BJ (cell line): ENCODE measurements at regions not wholly inside any gene's neighbourhood (a gene's known extent, or its start where the extent isn't known, plus 50 kb on each side); places are given as distances from the start of the nearest gene placed in this dataset.
"Not testable (repeated sequence)": the region's sequence is repeated elsewhere in the genome, so short reads cannot be mapped to it uniquely, and the experiment has no call there.

Experiments used
- CTCF ChIA-PET: fragments of 350-600 bp; formaldehyde crosslinking; extraction: SDS; loops from one replicate; lab custom pipeline; 2021; ENCODE audit warnings: antibody characterized with exemption, inconsistent platforms; lab: Yijun Ruan, JAX
- POLR2A ChIA-PET: fragments of 300-600 bp; sonication (Branson Sonifier 250); formaldehyde crosslinking; extraction: SDS; loops from one replicate; lab custom pipeline; 2021; ENCODE audit warnings: antibody characterized with exemption; lab: Charles Lee
- DNase-seq: peaks from one replicate; pipeline ENCODE4 v3.0.0-alpha.2; 2011; ENCODE audit warnings: low read depth
- H3K27me3 ChIP-seq: 2 replicates; pipeline ENCODE4 v1.6.0; 2011; ENCODE audit warnings: low read length; ENCODE audit not compliant: control insufficient read depth, insufficient read depth
- H3K36me3 ChIP-seq: 2 replicates; pipeline ENCODE4 v1.5.1; 2011; ENCODE audit warnings: low read length; ENCODE audit not compliant: control insufficient read depth, insufficient read depth
- H3K4me3 ChIP-seq: 2 replicates; pipeline ENCODE4 v1.5.1; 2011; ENCODE audit warnings: low read depth, mild to moderate bottlenecking, control low read depth, low read length
- CTCF ChIP-seq: IDR thresholded peaks from 2 replicates; pipeline ENCODE4 v1.5.1; 2011; ENCODE audit warnings: low read depth, mild to moderate bottlenecking, control low read depth, inconsistent platforms, low read length, moderate library complexity; ENCODE audit not compliant: insufficient read depth

- no peaks in the 10 kb centered on the region for H3K27me3 ChIP-seq
- TF ChIP-seq CTCF, result no peak
- no peaks in the 10 kb centered on the region for H3K36me3 ChIP-seq
- DNase-seq, result no peak
- ChIA-PET POLR2A (no interaction called here), CTCF (no interaction called here)
- no peak overlapping the region for H3K4me3 ChIP-seq
Measured at GRCh38 chr18:29730073-29730472, 1312.5 kb downstream of the DSC3 start.

GRCh38 chr18:29726646-29727045 is 1315.9 kb downstream of the DSC3 start:
- Histone ChIP-seq H3K4me3 (no peak overlapping the region), H3K36me3 (no peaks in the 10 kb centered on the region), H3K27me3 (no peaks in the 10 kb centered on the region)
- TF ChIP-seq CTCF, result no peak
- CTCF ChIA-PET, result no interaction called here
- POLR2A ChIA-PET, result no interaction called here
- no peak for DNase-seq

- H3K36me3 ChIP-seq, CTCF ChIA-PET, DNase-seq, H3K27me3 ChIP-seq, H3K4me3 ChIP-seq, POLR2A ChIA-PET: not testable (repeated sequence)
Measured at GRCh38 chr18:29723486-29723885, 1319.1 kb downstream of the DSC3 start.

GRCh38 chr18:29715960-29716359 is 1326.6 kb downstream of the DSC3 start:
- H3K36me3 ChIP-seq, DNase-seq, H3K27me3 ChIP-seq, CTCF ChIA-PET, POLR2A ChIA-PET, H3K4me3 ChIP-seq: not testable (repeated sequence)

- no peak for TF ChIP-seq CTCF
- no peaks in the 10 kb centered on the region for H3K27me3 ChIP-seq
- H3K36me3 ChIP-seq, result no peaks in the 10 kb centered on the region
- DNase-seq, result no peak
- POLR2A ChIA-PET, result no interaction called here
- no peak overlapping the region for H3K4me3 ChIP-seq
- CTCF ChIA-PET, result no interaction called here
Measured at GRCh38 chr18:29712785-29713184, 1329.8 kb downstream of the DSC3 start.

- CTCF ChIA-PET, result no interaction called here
- DNase-seq, result no peak
- no peaks in the 10 kb centered on the region for H3K36me3 ChIP-seq
- H3K4me3 ChIP-seq, result no peak overlapping the region
- H3K27me3 ChIP-seq, result no peaks in the 10 kb centered on the region
- POLR2A ChIA-PET, result no interaction called here
- TF ChIP-seq CTCF, result no peak
Measured at GRCh38 chr18:29711932-29712331, 1330.6 kb downstream of the DSC3 start.
